ENCODE measurements at regions not wholly inside any gene's neighbourhood (a gene's known extent, or its start where the extent isn't known, plus 50 kb on each side); places are given as distances from the start of the nearest gene placed in this dataset.
"Not testable (repeated sequence)": the region's sequence is repeated elsewhere in the genome, so short reads cannot be mapped to it uniquely, and the experiment has no call there.

DNA sequence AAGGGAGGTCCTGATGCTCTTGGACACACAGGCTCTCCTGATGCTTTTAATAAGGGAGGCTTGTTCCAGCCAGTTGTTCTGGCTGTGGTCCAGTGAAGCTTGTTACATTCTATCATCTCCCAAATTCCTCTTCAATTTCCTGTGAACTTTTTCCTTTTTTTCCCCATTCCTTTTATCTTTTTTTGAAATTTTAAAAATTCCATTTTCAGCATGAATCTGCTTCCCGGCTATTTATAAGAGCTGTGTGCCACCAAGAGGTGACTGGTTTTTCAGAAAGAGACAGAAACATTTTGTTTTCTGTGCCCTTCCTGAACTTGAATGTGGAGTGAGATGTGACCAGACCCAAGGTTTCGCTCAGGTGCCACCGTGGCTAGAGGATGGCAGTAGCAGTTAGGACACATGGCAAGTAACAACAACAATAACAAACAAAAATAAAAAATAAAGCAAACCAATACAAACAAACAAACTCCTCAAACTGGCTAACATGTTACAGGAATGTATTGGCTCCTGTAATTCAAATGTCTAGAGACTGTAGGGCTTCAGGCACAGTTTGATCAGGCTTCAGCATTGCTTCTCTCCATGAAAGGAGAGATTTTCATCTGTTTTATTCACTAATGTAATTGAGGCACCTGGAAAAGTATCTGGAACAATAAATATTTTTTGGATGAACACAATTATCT lies 121.1 kb downstream of the BOD1 start:
- no peaks in the 10 kb centered on the region for H3K36me3 ChIP-seq (replicated peaks; ENCODE audit: control insufficient read depth, insufficient read depth, low read length)
- H3K4me3 ChIP-seq (ENCODE audit: insufficient read depth, low read depth, low read length): no peak overlapping the region
- DNase-seq: no peak
- H3K27me3 ChIP-seq (ENCODE audit: control insufficient read depth, insufficient read depth, low read length): no peaks in the 10 kb centered on the region

DNA sequence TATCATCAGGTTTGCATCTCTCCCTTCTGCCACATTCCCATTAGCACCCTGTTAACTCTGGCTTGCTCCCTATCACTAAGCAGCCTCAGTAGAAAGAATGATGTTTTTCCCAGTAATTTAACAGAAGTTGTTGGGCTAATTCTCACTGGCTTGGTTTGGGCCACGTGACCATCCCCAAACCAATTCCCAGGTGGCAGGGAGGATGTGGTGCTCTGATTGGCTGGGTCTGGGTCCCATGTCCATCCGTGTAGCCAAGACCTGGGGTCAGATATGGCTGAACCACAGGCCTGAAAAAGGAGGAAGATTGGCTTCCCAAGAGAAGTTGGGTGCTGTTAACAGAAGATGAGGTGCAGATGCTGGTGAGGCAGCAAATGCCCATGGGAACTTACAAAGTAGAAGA lies 122.0 kb downstream of the BOD1 start:
- no peak for DNase-seq

DNA sequence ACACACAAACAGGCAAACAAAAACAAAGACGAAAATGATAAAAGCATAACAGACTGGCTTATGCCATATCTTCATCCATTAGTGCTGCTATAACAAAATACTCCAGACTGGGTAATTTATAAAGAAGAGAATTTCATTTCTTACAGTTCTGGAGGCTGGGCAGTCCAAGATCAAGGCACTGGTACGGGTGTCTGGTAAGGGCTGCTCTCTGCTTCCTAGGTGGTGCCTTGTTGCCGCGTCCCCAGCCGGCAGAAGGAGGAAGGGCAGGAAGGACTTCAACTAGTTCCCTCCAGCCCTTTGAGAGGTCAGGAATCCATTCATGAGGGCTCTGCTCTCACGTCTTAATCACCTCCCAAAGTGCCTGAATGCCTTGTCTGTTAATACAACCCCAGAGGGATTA lies 122.6 kb downstream of the BOD1 start:
- H3K36me3 ChIP-seq (replicated peaks; ENCODE audit: control insufficient read depth, insufficient read depth, low read length): no peaks in the 10 kb centered on the region
- H3K27me3 ChIP-seq (ENCODE audit: control insufficient read depth, insufficient read depth, low read length): no peaks in the 10 kb centered on the region
- no peak overlapping the region for H3K4me3 ChIP-seq (ENCODE audit: insufficient read depth, low read depth, low read length)
- no peak for DNase-seq

More for the DNA sequence above, 122.0 kb downstream of the BOD1 start:
- H3K27me3 ChIP-seq (ENCODE audit: control insufficient read depth, insufficient read depth, low read length): no peaks in the 10 kb centered on the region
- H3K4me3 ChIP-seq (ENCODE audit: insufficient read depth, low read depth, low read length): no peak overlapping the region
- no peaks in the 10 kb centered on the region for H3K36me3 ChIP-seq (replicated peaks; ENCODE audit: control insufficient read depth, insufficient read depth, low read length)

DNA sequence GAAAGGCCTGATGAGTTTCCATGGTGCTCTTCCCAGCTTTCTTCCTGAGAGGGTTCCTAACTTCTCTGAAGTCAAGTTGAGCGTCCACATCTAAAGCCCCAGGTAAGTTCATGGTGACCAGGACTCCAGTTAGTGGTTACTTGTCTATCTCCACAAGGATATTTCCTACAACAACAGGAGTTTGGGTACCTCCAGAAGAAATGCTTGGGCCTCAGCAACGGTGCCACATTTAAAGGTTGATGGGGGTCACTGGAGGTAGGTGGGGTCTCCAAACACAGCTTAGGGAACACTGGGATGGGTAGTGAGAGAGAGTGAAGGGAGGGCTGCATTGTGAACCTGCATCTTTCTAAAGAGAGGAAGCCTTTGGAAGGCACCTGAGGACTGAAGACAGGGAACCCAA lies 123.4 kb downstream of the BOD1 start:
- no peaks in the 10 kb centered on the region for H3K27me3 ChIP-seq (ENCODE audit: control insufficient read depth, insufficient read depth, low read length)
- H3K36me3 ChIP-seq (replicated peaks; ENCODE audit: control insufficient read depth, insufficient read depth, low read length): no peaks in the 10 kb centered on the region
- DNase-seq: no peak
- H3K4me3 ChIP-seq (ENCODE audit: insufficient read depth, low read depth, low read length): no peak overlapping the region

DNA sequence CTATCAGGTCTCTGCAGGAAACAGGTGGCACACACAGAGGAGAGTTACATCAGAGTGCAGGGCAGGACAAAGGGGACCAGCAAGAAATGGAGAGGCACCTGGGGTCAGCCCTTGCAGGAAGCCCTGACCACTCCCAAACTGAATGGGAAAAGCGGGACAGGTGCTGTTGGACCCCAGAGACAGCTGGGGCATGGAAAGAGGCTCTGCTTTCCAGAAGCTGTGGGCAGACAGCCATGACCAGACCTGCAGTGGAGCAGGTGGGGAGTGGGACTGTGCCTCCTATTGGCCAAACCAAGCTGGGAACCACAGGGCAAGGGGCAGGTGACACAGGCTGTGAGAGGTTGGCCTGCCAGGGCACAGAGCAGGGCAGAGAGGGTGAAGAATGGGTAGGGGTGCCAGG lies 125.8 kb downstream of the BOD1 start:
- no peaks in the 10 kb centered on the region for H3K36me3 ChIP-seq (replicated peaks; ENCODE audit: control insufficient read depth, insufficient read depth, low read length)
- no peak for DNase-seq

DNA sequence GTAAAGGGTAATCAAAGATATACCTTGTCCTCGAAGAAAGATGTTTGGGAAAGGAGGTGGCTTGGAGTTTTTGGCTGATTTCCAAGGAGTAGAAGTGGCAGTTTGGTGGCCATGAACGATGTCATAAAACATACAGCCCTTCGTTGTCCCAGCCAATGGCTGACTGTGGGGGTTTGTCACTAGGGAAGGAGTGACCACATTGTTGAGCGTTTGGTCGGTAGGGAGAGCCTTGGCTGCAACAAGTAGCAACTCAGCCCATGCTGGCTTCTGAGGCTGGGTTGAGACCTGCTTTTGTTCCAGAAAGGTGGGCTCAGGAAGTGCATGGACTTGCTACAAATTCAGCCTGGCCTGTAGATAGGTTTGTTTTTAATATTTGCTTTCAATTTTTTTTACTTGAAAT lies 128.3 kb downstream of the BOD1 start:
- Histone ChIP-seq H3K27me3 (ENCODE audit: control insufficient read depth, insufficient read depth, low read length) (no peaks in the 10 kb centered on the region), H3K4me3 (ENCODE audit: insufficient read depth, low read depth, low read length) (no peak overlapping the region), H3K36me3 (replicated peaks; ENCODE audit: control insufficient read depth, insufficient read depth, low read length) (no peaks in the 10 kb centered on the region)
- DNase-seq: no peak

More for the DNA sequence above, 125.8 kb downstream of the BOD1 start:
- H3K27me3 ChIP-seq (ENCODE audit: control insufficient read depth, insufficient read depth, low read length): no peaks in the 10 kb centered on the region
- no peak overlapping the region for H3K4me3 ChIP-seq (ENCODE audit: insufficient read depth, low read depth, low read length)

DNA sequence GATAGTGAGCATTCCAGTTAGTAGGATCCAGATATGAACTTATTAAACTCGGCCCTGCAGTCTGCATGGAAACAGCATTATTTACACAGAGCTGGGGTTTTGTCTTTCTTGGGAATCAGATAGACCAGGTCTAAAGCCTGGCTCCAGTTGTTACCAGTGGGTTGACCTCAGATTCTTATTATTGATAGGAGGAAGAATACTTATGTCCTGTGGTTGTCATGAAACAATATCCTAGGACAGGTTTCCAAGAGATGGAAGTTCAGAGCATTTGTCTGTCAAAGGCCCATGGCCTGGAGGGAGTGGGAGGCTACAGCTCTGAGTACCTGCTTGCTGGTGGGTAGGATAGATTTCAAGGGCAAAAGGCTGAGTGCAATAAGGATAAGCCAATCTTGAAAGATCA lies 129.2 kb downstream of the BOD1 start:
- Histone ChIP-seq H3K36me3 (replicated peaks; ENCODE audit: control insufficient read depth, insufficient read depth, low read length) (no peaks in the 10 kb centered on the region), H3K27me3 (ENCODE audit: control insufficient read depth, insufficient read depth, low read length) (no peaks in the 10 kb centered on the region), H3K4me3 (ENCODE audit: insufficient read depth, low read depth, low read length) (no peak overlapping the region)
- DNase-seq: no peak

DNA sequence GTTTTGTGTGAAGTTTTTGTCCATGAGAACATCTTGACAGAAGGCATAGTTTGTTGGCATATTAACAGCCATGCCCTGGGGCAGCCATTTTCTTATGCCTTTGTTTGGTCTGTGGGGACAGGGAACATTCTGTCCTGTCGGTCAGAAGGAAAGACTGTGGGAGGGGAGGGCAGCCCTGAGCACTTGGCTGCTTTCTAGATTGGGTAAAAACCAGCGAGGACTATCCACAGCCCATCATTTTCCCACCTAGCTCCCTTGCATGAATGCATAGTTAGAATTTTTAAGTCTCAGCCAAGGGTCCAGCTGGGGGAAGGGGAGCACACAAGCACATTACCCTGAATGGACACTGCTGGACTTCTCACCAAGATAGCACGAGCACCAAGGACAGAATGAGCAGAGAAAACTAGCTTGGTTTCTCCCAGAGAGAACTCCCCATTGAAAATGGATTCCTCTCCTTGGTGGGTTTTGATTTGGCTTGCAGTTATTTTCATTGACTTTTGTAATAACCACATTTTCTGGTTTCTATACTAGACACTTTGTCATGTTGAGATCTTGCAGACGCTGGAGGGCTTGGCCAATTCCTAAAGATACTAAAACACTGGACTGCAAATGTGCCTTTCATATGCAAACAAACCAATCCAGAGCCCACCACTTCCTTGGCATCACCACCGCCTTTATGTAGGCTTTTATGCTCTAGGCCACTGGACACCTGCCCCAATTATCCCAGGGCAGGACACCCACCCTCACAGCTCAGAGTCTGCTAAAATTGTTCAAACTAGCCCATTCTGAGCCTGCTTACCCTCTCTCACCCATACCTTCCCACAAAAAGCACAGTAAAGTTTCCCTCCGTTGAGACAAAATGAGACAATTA lies 129.9 kb downstream of the BOD1 start:
- no peak for DNase-seq
- no peaks in the 10 kb centered on the region for H3K27me3 ChIP-seq (ENCODE audit: control insufficient read depth, insufficient read depth, low read length)
- no peak overlapping the region for H3K4me3 ChIP-seq (ENCODE audit: insufficient read depth, low read depth, low read length)
- H3K36me3 ChIP-seq (replicated peaks; ENCODE audit: control insufficient read depth, insufficient read depth, low read length): no peaks in the 10 kb centered on the region

DNA sequence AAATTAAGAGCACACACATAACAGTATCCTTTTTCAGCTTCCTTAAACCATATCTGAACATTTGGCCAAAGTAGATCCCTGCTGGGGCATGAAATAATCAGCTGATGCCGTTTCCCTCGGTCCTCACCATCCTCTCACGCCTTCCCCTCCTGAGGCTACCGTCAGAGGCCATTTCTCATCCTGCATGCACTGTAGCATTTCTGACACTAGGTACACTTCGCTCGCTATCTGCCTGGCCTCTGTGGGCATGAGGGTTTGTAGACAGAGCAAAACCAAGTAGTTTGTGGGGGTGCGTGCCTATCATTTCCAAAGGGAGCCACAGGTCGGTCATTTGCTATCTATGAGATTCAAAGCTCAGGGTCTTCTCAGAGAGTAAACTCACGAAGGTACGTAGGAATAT lies 131.9 kb downstream of the BOD1 start:
- H3K27me3 ChIP-seq (ENCODE audit: control insufficient read depth, insufficient read depth, low read length): no peaks in the 10 kb centered on the region
- no peak overlapping the region for H3K4me3 ChIP-seq (ENCODE audit: insufficient read depth, low read depth, low read length)
- H3K36me3 ChIP-seq (replicated peaks; ENCODE audit: control insufficient read depth, insufficient read depth, low read length): no peaks in the 10 kb centered on the region
- no peak for DNase-seq

DNA sequence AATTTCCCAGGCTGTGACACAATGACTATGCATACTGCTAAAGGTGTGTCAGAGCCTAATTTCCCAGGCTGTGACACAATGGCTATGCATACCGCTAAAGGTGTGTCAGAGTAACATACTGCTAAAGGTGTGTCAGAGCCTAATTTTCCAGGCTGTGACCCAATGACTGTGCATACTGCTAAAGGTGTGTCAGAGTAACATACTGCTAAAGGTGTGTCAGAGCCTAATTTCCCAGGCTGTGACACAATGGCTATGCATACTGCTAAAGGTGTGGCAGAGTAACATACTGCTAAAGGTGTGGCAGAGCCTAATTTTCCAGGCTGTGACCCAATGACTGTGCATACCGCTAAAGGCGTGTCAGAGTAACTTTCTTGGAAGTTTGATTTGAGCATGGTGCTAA lies 132.9 kb downstream of the BOD1 start:
- H3K27me3 ChIP-seq (ENCODE audit: control insufficient read depth, insufficient read depth, low read length); H3K4me3 ChIP-seq (ENCODE audit: insufficient read depth, low read depth, low read length); H3K36me3 ChIP-seq (replicated peaks; ENCODE audit: control insufficient read depth, insufficient read depth, low read length); DNase-seq: not testable (repeated sequence)

DNA sequence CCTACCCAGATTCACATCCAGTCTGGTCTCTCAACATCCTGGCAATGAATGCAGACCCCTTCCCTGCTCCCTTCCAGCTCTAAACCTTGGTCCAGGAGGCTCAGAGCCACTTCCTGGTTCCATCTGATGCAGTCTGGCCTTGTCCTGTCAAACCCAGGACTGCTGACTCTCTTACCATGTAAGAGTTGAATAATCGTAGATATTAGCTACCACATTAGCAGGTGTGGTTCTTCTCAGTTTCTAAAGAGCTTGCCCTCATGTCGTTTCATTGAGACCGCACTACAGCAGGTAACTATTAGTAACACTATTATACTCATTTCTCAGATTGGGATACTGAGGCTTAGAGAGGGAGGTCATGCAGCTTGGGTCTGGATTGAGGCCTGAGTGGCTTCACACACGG lies 133.3 kb downstream of the BOD1 start:
- Histone ChIP-seq H3K4me3 (ENCODE audit: insufficient read depth, low read depth, low read length) (no peak overlapping the region), H3K27me3 (ENCODE audit: control insufficient read depth, insufficient read depth, low read length) (no peaks in the 10 kb centered on the region), H3K36me3 (replicated peaks; ENCODE audit: control insufficient read depth, insufficient read depth, low read length) (no peaks in the 10 kb centered on the region)
- DNase-seq: no peak

DNA sequence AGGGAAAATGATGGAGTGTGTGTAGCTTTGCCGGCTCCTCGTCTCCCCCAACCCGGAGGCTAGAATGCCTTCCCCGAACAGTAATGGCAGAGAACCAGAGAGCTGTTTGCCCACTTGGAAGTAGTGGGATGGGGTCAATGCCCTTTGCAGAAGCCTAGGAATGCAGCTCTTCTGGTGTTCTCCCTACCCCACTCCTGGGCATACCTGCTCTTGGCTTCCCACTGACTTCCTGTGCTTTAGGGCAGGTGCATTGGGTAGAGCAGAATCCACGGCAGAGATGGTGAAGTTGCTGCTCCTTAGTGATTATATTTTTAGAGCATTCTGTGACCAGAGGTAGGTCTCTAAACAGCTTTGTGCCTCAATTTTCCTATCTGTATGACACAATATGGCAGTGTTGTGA lies 134.6 kb downstream of the BOD1 start:
- no peak for DNase-seq
- Histone ChIP-seq H3K36me3 (replicated peaks; ENCODE audit: control insufficient read depth, insufficient read depth, low read length) (no peaks in the 10 kb centered on the region), H3K4me3 (ENCODE audit: insufficient read depth, low read depth, low read length) (no peak overlapping the region), H3K27me3 (ENCODE audit: control insufficient read depth, insufficient read depth, low read length) (no peaks in the 10 kb centered on the region)

DNA sequence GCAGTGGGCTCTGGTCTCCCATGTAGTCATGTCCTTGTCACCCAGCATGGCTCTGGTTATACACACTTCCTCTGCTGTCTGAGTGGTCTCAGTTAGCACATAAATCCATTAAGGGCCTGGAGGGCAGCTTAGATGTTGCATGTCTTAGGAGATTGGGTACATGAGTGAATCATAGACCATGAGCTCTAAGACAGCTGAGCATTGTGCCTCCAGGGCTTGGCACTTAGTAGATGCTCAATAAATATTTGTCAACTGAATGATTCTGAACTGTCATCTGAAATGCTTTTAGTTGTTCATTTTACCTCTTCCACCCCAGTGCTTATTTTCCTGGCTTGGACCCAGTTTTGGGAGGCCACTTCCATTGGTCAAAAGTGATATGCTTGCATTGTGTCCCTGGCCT lies 135.6 kb downstream of the BOD1 start:
- H3K36me3 ChIP-seq (replicated peaks; ENCODE audit: control insufficient read depth, insufficient read depth, low read length): no peaks in the 10 kb centered on the region
- no peak overlapping the region for H3K4me3 ChIP-seq (ENCODE audit: insufficient read depth, low read depth, low read length)
- no peak for DNase-seq

DNA sequence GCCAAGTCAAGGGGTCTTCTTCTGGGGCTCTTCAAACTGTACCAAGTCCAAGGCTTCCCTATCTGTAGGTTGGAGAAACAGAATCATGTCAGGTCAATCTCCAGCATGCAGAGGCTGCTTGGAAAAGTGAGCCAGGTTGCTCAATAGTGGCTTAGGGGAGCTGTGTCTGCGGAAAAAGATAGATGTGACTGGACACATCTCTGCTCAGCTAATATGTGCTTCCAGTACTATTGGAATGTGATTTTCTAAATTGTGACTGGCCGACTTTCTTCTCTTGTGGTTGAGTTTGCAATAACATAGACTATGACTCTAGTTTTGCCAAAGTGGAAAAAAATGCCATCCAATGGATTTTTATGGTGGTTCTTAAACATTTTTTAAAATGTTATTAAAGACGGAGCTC lies 136.7 kb downstream of the BOD1 start:
- Histone ChIP-seq H3K4me3 (ENCODE audit: insufficient read depth, low read depth, low read length) (no peak overlapping the region), H3K27me3 (ENCODE audit: control insufficient read depth, insufficient read depth, low read length) (no peaks in the 10 kb centered on the region), H3K36me3 (replicated peaks; ENCODE audit: control insufficient read depth, insufficient read depth, low read length) (no peaks in the 10 kb centered on the region)
- DNase-seq: no peak

More for the DNA sequence above, 135.6 kb downstream of the BOD1 start:
- H3K27me3 ChIP-seq (ENCODE audit: control insufficient read depth, insufficient read depth, low read length): no peaks in the 10 kb centered on the region

DNA sequence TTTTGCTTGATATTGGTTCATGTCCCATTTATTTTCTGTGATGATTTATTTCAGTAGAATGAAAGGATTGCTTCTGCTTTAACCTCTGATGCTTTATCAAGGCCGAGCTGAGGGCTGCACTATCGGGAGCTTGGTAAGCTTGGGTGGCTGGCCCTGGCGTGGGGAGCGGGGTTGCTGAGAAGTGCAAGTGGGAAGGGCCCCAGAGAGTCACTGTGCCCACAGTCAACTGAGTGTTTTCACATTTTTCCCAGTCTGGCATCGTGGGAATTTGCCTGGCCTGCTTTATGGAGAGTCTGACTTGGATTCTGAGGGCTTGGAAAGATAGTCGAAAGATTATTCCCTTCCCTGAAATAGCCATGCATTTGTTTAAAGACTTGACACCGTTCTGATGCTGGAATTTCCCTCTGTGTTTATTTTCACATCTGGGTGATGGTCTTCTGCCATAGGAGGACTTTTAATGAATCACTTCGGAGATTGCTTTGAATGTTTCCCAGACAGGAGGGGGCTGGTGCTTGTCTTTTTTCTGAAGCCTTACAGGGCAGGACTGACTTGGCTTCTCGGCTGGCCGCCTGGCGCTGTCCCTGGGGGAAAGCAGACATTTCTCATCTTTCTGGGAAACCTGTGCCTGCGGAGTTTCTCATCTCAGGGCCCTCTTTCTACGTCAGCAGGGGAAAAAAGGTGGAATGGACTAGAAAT lies 139.0 kb downstream of the BOD1 start:
- Histone ChIP-seq H3K36me3 (replicated peaks; ENCODE audit: control insufficient read depth, insufficient read depth, low read length) (no peaks in the 10 kb centered on the region), H3K27me3 (ENCODE audit: control insufficient read depth, insufficient read depth, low read length) (no peaks in the 10 kb centered on the region), H3K4me3 (ENCODE audit: insufficient read depth, low read depth, low read length) (no peak overlapping the region)
- no peak for DNase-seq
